CD4-positive, alpha-beta T cell (primary cell): ENCODE measurements at regions not wholly inside any gene's neighbourhood (a gene's known extent, or its start where the extent isn't known, plus 50 kb on each side); places are given as distances from the start of the nearest gene placed in this dataset.
"Not testable (repeated sequence)": the region's sequence is repeated elsewhere in the genome, so short reads cannot be mapped to it uniquely, and the experiment has no call there.

Experiments
- ATAC-seq: fragments of 200-7000 bp; cut with Tn5 transposase; one replicate; pipeline ENCODE4 v1.10.0; 2022; ENCODE audit warnings: mild to moderate bottlenecking; ENCODE audit not compliant: poor library complexity
- CTCF ChIA-PET: fragments of 350-600 bp; sonication (Branson Sonifier 250); formaldehyde crosslinking; loops from one replicate; lab custom pipeline; 2021; ENCODE audit warnings: antibody characterized with exemption, inconsistent platforms; lab: Charles Lee
- POLR2A ChIA-PET: fragments of 350-600 bp; sonication (Branson Sonifier 250); formaldehyde crosslinking; loops from one replicate; lab custom pipeline; 2021; ENCODE audit warnings: antibody characterized with exemption, inconsistent platforms; lab: Charles Lee
- DNase-seq, 14 experiments: peaks; one replicate each; pipeline ENCODE4 v3.0.0-alpha.2; 2013 to 2020; ENCODE audit warnings: mixed read lengths in 2 of 14
- H3K27ac ChIP-seq, 2 donors: one replicate each; pipeline versions ENCODE4 v1.5.1 to v1.7.0; 2013; ENCODE audit warnings: low read length in 2 of 2, low read depth in 1 of 2, mild to moderate bottlenecking in 1 of 2
- H3K27me3 ChIP-seq, 2 experiments: 1 replicate in 1 of 2; 2 replicates in 1 of 2; pipeline versions ENCODE4 v1.6.1 to v1.7.0; 2013; ENCODE audit warnings: low read length in 2 of 2, control low read depth in 1 of 2, mild to moderate bottlenecking in 1 of 2, moderate library complexity in 1 of 2; ENCODE audit not compliant: insufficient read depth in 2 of 2, control insufficient read depth in 1 of 2
- H3K36me3 ChIP-seq: one replicate; pipeline ENCODE4 v1.6.1; 2013; ENCODE audit warnings: low read length, control low read depth; ENCODE audit not compliant: insufficient read depth
- H3K4me1 ChIP-seq: one replicate; pipeline ENCODE4 v1.6.1; 2013; ENCODE audit warnings: low read length, control low read depth; ENCODE audit not compliant: insufficient read depth
- H3K4me3 ChIP-seq: one replicate; pipeline ENCODE4 v1.5.1; 2013; ENCODE audit warnings: mild to moderate bottlenecking, low read length, moderate library complexity
- H3K9me3 ChIP-seq, 2 experiments: 1 replicate in 1 of 2; 2 replicates in 1 of 2; pipeline versions ENCODE4 v1.6.1 to v1.7.0; 2013; ENCODE audit warnings: low read length in 2 of 2, mild to moderate bottlenecking in 2 of 2, control low read depth in 1 of 2, moderate library complexity in 1 of 2; ENCODE audit not compliant: control insufficient read depth in 1 of 2, insufficient read depth in 1 of 2
- H3K27ac Mint-ChIP-seq: one replicate; pipeline ENCODE4 v1.8.0; 2020; ENCODE audit warnings: mixed read lengths
- H3K27me3 Mint-ChIP-seq: one replicate; pipeline ENCODE4 v1.8.0; 2021; ENCODE audit warnings: mixed read lengths
- H3K36me3 Mint-ChIP-seq: one replicate; pipeline ENCODE4 v1.8.0; 2021; ENCODE audit warnings: low read depth, mixed read lengths
- H3K4me1 Mint-ChIP-seq: one replicate; pipeline ENCODE4 v1.8.0; 2021; ENCODE audit warnings: low read depth, mixed read lengths
- H3K4me3 Mint-ChIP-seq: one replicate; pipeline ENCODE4 v1.8.0; 2020; ENCODE audit warnings: mild to moderate bottlenecking, mixed read lengths
- H3K9me3 Mint-ChIP-seq: one replicate; pipeline ENCODE4 v1.8.0; 2020; ENCODE audit warnings: mixed read lengths
- CTCF ChIP-seq: fragments of 200-600 bp; IDR thresholded peaks from one replicate; pipeline ENCODE4 v1.8.0; 2022; ENCODE audit warnings: antibody characterized with exemption, mild to moderate bottlenecking
- intact Hi-C, 2 experiments: fragments of 100-400 bp; cut with DNase I in 1 of 2; cut with micrococcal nuclease in 1 of 2; formaldehyde crosslinking; loops; one replicate each; pipeline versions ENCODE4 v1.15.1 to v1.9.0; 2023 to 2025; cut with DNase I, micrococcal nuclease

GRCh38 chr1:190936337-190936736 is 458.7 kb upstream of the BRINP3 start:
- H3K27ac Mint-ChIP-seq = no peak overlapping the region
- Histone ChIP-seq H3K4me1 (no peaks in the 10 kb centered on the region), H3K36me3 (no peaks in the 10 kb centered on the region), H3K27me3 (no peaks in the 10 kb centered on the region), H3K27ac (no peak overlapping the region), H3K4me3 (no peak overlapping the region), H3K9me3 (peaks cover 0 to 5% of the 10 kb centered on the region in 2 experiments)
- no peaks in the 10 kb centered on the region for H3K27me3 Mint-ChIP-seq
- no peaks in the 10 kb centered on the region for H3K36me3 Mint-ChIP-seq
- DNase-seq = no peak
- ATAC-seq = no peak
- H3K9me3 Mint-ChIP-seq = peaks cover 10% of the 10 kb centered on the region
- no peak overlapping the region for H3K4me3 Mint-ChIP-seq
- H3K4me1 Mint-ChIP-seq = no peaks in the 10 kb centered on the region
- ChIA-PET CTCF (no interaction called here), POLR2A (no interaction called here)
- intact Hi-C loops = no loop called here
- no peak for TF ChIP-seq CTCF

- Mint-ChIP-seq H3K36me3 (no peaks in the 10 kb centered on the region), H3K4me1 (no peaks in the 10 kb centered on the region), H3K4me3 (no peak overlapping the region), H3K27ac (no peak overlapping the region), H3K27me3 (no peaks in the 10 kb centered on the region), H3K9me3 (peaks cover 6% of the 10 kb centered on the region)
- Histone ChIP-seq H3K4me1 (no peaks in the 10 kb centered on the region), H3K9me3 (peaks cover 0 to 10% of the 10 kb centered on the region in 2 experiments), H3K36me3 (no peaks in the 10 kb centered on the region), H3K4me3 (no peak overlapping the region), H3K27ac (no peak overlapping the region), H3K27me3 (no peaks in the 10 kb centered on the region)
- TF ChIP-seq CTCF = no peak
- intact Hi-C loops = no loop called here
- POLR2A ChIA-PET = no interaction called here
- DNase-seq (no peak), ATAC-seq (no peak)
- CTCF ChIA-PET = no interaction called here
These were observed 463.3 kb upstream of the BRINP3 start for GRCh38 chr1:190940951-190941350.

- H3K9me3 Mint-ChIP-seq = peaks cover 6% of the 10 kb centered on the region
- H3K4me3 Mint-ChIP-seq = no peak overlapping the region
- no peaks in the 10 kb centered on the region for H3K27me3 Mint-ChIP-seq
- DNase-seq = no peak
- TF ChIP-seq CTCF = no peak
- intact Hi-C loops = no loop called here
- no peak overlapping the region for H3K27ac Mint-ChIP-seq
- Histone ChIP-seq H3K4me1 (no peaks in the 10 kb centered on the region), H3K4me3 (no peak overlapping the region), H3K9me3 (peaks cover 0 to 10% of the 10 kb centered on the region in 2 experiments), H3K27me3 (no peaks in the 10 kb centered on the region), H3K27ac (no peak overlapping the region), H3K36me3 (no peaks in the 10 kb centered on the region)
- H3K36me3 Mint-ChIP-seq = no peaks in the 10 kb centered on the region
- H3K4me1 Mint-ChIP-seq = no peaks in the 10 kb centered on the region
- no peak for ATAC-seq
- CTCF ChIA-PET = no interaction called here
- POLR2A ChIA-PET = no interaction called here
These were observed 464.8 kb upstream of the BRINP3 start for GRCh38 chr1:190942475-190942874.

- CTCF ChIA-PET, H3K9me3 ChIP-seq, H3K27ac Mint-ChIP-seq, ATAC-seq, H3K9me3 Mint-ChIP-seq, H3K36me3 ChIP-seq, H3K4me1 Mint-ChIP-seq, DNase-seq, H3K27me3 Mint-ChIP-seq, H3K27ac ChIP-seq, H3K27me3 ChIP-seq, H3K4me3 ChIP-seq, H3K4me3 Mint-ChIP-seq, POLR2A ChIA-PET, H3K4me1 ChIP-seq, intact Hi-C loops, H3K36me3 Mint-ChIP-seq: not testable (repeated sequence)
These were observed 466.1 kb upstream of the BRINP3 start for GRCh38 chr1:190943722-190944121.
